ENCODE measurements at regions not wholly inside any gene's neighbourhood (a gene's known extent, or its start where the extent isn't known, plus 50 kb on each side); places are given as distances from the start of the nearest gene placed in this dataset.

DNA sequence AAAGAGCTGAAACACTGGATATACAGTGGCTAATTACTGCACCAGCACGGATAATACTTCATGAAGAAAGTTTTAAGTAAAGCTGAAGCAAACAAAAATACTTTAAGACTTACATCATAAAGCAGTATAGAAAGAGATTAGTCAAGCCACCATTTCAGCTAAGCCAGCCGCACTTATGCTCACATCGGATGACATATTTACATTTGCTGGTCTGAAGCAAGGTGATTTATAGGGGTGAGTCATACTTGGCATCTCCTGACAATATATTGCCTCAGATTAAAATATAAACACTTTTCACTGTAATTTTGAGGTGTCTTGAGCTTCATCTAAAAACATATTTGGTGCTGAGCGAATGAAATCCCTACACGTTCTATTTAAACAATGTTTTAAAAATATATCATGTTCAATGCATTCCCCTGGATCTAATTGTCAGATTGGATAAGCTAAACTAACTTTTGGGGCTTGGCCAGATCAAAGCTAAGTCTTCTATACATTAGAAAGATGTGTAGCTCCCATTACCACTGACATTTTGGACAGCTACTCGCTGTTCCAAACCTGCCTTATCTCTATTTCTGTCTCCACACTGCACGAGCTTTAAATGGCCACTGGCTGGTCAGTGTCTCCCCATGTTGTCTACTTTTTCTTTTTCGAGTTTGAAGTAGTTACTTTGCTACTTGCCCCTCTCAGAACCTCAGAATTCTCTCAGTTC, 103.2 kb downstream of the VCX2 start:
- TF ChIP-seq, protein P1, sequence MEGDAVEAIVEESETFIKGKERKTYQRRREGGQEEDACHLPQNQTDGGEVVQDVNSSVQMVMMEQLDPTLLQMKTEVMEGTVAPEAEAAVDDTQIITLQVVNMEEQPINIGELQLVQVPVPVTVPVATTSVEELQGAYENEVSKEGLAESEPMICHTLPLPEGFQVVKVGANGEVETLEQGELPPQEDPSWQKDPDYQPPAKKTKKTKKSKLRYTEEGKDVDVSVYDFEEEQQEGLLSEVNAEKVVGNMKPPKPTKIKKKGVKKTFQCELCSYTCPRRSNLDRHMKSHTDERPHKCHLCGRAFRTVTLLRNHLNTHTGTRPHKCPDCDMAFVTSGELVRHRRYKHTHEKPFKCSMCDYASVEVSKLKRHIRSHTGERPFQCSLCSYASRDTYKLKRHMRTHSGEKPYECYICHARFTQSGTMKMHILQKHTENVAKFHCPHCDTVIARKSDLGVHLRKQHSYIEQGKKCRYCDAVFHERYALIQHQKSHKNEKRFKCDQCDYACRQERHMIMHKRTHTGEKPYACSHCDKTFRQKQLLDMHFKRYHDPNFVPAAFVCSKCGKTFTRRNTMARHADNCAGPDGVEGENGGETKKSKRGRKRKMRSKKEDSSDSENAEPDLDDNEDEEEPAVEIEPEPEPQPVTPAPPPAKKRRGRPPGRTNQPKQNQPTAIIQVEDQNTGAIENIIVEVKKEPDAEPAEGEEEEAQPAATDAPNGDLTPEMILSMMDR (IDR thresholded peaks at IDR 0.05): no peak
- no peak for TF ChIP-seq POLR2A (IDR thresholded peaks at IDR 0.05)
